Keratinocyte (primary cell): ENCODE measurements at regions not wholly inside any gene's neighbourhood (a gene's known extent, or its start where the extent isn't known, plus 50 kb on each side); places are given as distances from the start of the nearest gene placed in this dataset.

Experiments used
- DNase-seq: peaks from one replicate; pipeline ENCODE4 v3.0.0-alpha.2; 2011; ENCODE audit warnings: low read depth, missing footprints, low spot score
- FAIRE-seq: peaks from 2 replicates; lab custom pipeline; 2011; peaks lifted over from hg19 to GRCh38; lab: Jason Lieb, UNC
- H2AFZ ChIP-seq: 2 replicates; pipeline ENCODE4 v1.6.0; 2012; ENCODE audit warnings: low read length, control low read depth, inconsistent platforms; ENCODE audit not compliant: control insufficient read depth
- H3K27ac ChIP-seq: 2 replicates; pipeline ENCODE4 v1.5.1; 2011; ENCODE audit warnings: low read length; ENCODE audit not compliant: control insufficient read depth, insufficient read depth
- H3K27me3 ChIP-seq: 3 replicates; pipeline ENCODE4 v1.6.0; 2011; ENCODE audit warnings: low read length; ENCODE audit not compliant: control insufficient read depth, insufficient read depth; ENCODE audit errors: extremely low read depth
- H3K36me3 ChIP-seq, 2 experiments: 2 replicates in 1 of 2; 3 replicates in 1 of 2; pipeline ENCODE4 v1.5.1; 2011; ENCODE audit warnings: low read length in 2 of 2, mild to moderate bottlenecking in 1 of 2; ENCODE audit not compliant: control insufficient read depth in 2 of 2, insufficient read depth in 2 of 2; ENCODE audit errors: extremely low read depth in 1 of 2
- H3K4me1 ChIP-seq: 3 replicates; pipeline ENCODE4 v1.5.1; 2011; ENCODE audit warnings: low read length; ENCODE audit not compliant: control insufficient read depth, insufficient read depth; ENCODE audit errors: extremely low read depth
- H3K4me2 ChIP-seq: 3 replicates; pipeline ENCODE4 v1.6.0; 2011; ENCODE audit warnings: low read depth, low read length; ENCODE audit not compliant: control insufficient read depth, insufficient read depth; ENCODE audit errors: extremely low read depth
- H3K4me3 ChIP-seq, 3 experiments: fragments of 200-600 bp in 1 of 3; sonication (generic) in 1 of 3; 2 replicates in 2 of 3; 3 replicates in 1 of 3; pipeline ENCODE4 v1.5.1; 2011 to 2016; ENCODE audit warnings: low read length in 3 of 3, mild to moderate bottlenecking in 3 of 3, control low read depth in 2 of 3, inconsistent platforms in 1 of 3, low read depth in 1 of 3, mixed read lengths in 1 of 3, mixed run types in 1 of 3, moderate library complexity in 1 of 3; ENCODE audit not compliant: control insufficient read depth in 2 of 3, insufficient read depth in 2 of 3; ENCODE audit errors: extremely low read depth in 1 of 3
- H3K79me2 ChIP-seq: 2 replicates; pipeline ENCODE4 v1.6.0; 2012; ENCODE audit warnings: low read length; ENCODE audit not compliant: control insufficient read depth, insufficient read depth
- H3K9ac ChIP-seq: 3 replicates; pipeline ENCODE4 v1.6.0; 2011; ENCODE audit warnings: low read length; ENCODE audit not compliant: control insufficient read depth, insufficient read depth; ENCODE audit errors: extremely low read depth
- H3K9me1 ChIP-seq: 3 replicates; pipeline ENCODE4 v1.6.0; 2011; ENCODE audit warnings: low read length; ENCODE audit not compliant: control insufficient read depth, insufficient read depth; ENCODE audit errors: extremely low read depth
- H3K9me3 ChIP-seq: 2 replicates; pipeline ENCODE4 v1.5.1; 2012; ENCODE audit warnings: low read depth, low read length; ENCODE audit not compliant: control insufficient read depth
- H4K20me1 ChIP-seq: 3 replicates; pipeline ENCODE4 v1.6.0; 2011; ENCODE audit warnings: low read length; ENCODE audit not compliant: control insufficient read depth, insufficient read depth; ENCODE audit errors: extremely low read depth
- CTCF ChIP-seq, 3 experiments: IDR thresholded peaks in 1 of 3; conservative IDR thresholded peaks in 1 of 3; optimal IDR thresholded peaks in 1 of 3; 2 replicates in 2 of 3; 3 replicates in 1 of 3; pipeline versions ENCODE3 to v1.5.1; 2011; ENCODE audit warnings: low read length in 3 of 3, mild to moderate bottlenecking in 3 of 3, moderate library complexity in 2 of 3, control low read depth in 1 of 3, inconsistent platforms in 1 of 3; ENCODE audit not compliant: insufficient read depth in 2 of 3; ENCODE audit errors: extremely low read depth in 1 of 3
- EZH2 ChIP-seq: IDR thresholded peaks from one replicate; pipeline ENCODE4 v1.6.1; 2012; ENCODE audit warnings: inconsistent platforms, mild to moderate bottlenecking, low read length, moderate library complexity
- dilution Hi-C: fragments of 300-500 bp; cut with MboI; formaldehyde crosslinking; loops from one replicate; pipeline ENCODE4 v1.7.0; 2020; ENCODE audit warnings: low sequenced_read_pairs; ENCODE audit not compliant: extremely low pct_ligation_motif_present

- no peak for FAIRE-seq
Observed at GRCh38 chr11:133762538-133762937, 82.8 kb downstream of the SPATA19 start.

GRCh38 chr11:133753150-133753549, 92.2 kb downstream of the SPATA19 start:
- no peaks in the 10 kb centered on the region for H3K9me1 ChIP-seq
- H3K4me1 ChIP-seq: no peaks in the 10 kb centered on the region
- DNase-seq (no peak), FAIRE-seq (no peak)
- no peaks in the 10 kb centered on the region for H3K79me2 ChIP-seq
- no peak overlapping the region for H3K4me2 ChIP-seq
- no peaks in the 10 kb centered on the region for H4K20me1 ChIP-seq
- no peaks in the 10 kb centered on the region for H3K36me3 ChIP-seq
- H3K9ac ChIP-seq: no peak overlapping the region
- no peaks in the 10 kb centered on the region for H3K27me3 ChIP-seq
- dilution Hi-C loops: no loop called here
- TF ChIP-seq EZH2 (no peak), CTCF (optimal IDR thresholded peaks at IDR 0.05 in 1 of 3, IDR thresholded peaks at IDR 0.05 in 1 of 3, conservative IDR thresholded peaks at IDR 0.05 in 1 of 3; ENCODE audit: extremely low read depth in 1 of 3, insufficient read depth in 2 of 3, low read length in 3 of 3) (no peak)
- no peak overlapping the region for H2AFZ ChIP-seq
- no peak overlapping the region for H3K4me3 ChIP-seq
- H3K9me3 ChIP-seq: peaks cover 1% of the 10 kb centered on the region
- no peak overlapping the region for H3K27ac ChIP-seq

More at GRCh38 chr11:133762538-133762937, 82.8 kb downstream of the SPATA19 start:
- H3K27ac ChIP-seq: no peak overlapping the region
- H3K9me3 ChIP-seq: no peaks in the 10 kb centered on the region
- H3K4me3 ChIP-seq: no peak overlapping the region
- no peaks in the 10 kb centered on the region for H3K4me1 ChIP-seq
- H3K4me2 ChIP-seq: no peak overlapping the region
- DNase-seq: no peak
- H3K27me3 ChIP-seq: no peaks in the 10 kb centered on the region
- no peaks in the 10 kb centered on the region for H3K79me2 ChIP-seq
- dilution Hi-C loops: no loop called here
- H3K9me1 ChIP-seq: no peaks in the 10 kb centered on the region
- H3K36me3 ChIP-seq: no peaks in the 10 kb centered on the region
- TF ChIP-seq EZH2 (no peak), CTCF (optimal IDR thresholded peaks at IDR 0.05 in 1 of 3, IDR thresholded peaks at IDR 0.05 in 1 of 3, conservative IDR thresholded peaks at IDR 0.05 in 1 of 3; ENCODE audit: extremely low read depth in 1 of 3, insufficient read depth in 2 of 3, low read length in 3 of 3) (no peak)
- no peaks in the 10 kb centered on the region for H4K20me1 ChIP-seq
- no peak overlapping the region for H2AFZ ChIP-seq
- H3K9ac ChIP-seq: no peak overlapping the region
